ENCODE measurements at regions not wholly inside any gene's neighbourhood (a gene's known extent, or its start where the extent isn't known, plus 50 kb on each side); places are given as distances from the start of the nearest gene placed in this dataset.

DNA sequence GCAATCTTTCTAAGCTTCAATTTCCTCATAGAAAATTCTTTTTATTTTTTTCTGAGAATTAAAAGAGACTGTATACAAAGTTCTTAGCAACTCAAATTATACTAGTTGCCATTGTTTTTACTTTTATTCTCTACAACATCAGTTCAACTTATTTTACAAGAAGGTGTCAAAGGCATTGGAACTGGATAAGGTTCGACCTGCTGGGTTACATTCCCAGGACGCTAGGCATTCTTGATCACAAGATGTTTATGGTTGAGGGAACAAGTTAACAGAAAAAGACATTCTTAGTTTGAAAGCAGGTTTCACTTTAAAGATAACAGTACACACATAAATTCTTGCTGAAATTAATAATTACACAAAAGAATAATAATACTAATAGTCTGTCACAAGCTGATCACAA is 163.5 kb upstream of the SNX2 start:
- TF ChIP-seq, protein P1, sequence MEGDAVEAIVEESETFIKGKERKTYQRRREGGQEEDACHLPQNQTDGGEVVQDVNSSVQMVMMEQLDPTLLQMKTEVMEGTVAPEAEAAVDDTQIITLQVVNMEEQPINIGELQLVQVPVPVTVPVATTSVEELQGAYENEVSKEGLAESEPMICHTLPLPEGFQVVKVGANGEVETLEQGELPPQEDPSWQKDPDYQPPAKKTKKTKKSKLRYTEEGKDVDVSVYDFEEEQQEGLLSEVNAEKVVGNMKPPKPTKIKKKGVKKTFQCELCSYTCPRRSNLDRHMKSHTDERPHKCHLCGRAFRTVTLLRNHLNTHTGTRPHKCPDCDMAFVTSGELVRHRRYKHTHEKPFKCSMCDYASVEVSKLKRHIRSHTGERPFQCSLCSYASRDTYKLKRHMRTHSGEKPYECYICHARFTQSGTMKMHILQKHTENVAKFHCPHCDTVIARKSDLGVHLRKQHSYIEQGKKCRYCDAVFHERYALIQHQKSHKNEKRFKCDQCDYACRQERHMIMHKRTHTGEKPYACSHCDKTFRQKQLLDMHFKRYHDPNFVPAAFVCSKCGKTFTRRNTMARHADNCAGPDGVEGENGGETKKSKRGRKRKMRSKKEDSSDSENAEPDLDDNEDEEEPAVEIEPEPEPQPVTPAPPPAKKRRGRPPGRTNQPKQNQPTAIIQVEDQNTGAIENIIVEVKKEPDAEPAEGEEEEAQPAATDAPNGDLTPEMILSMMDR (IDR thresholded peaks at IDR 0.05) = no peak
- TF ChIP-seq POLR2A (IDR thresholded peaks at IDR 0.05) = no peak
